IMR-90 (cell line): ENCODE measurements at regions not wholly inside any gene's neighbourhood (a gene's known extent, or its start where the extent isn't known, plus 50 kb on each side); places are given as distances from the start of the nearest gene placed in this dataset.

Source experiments
- ATAC-seq: fragments of 200-7000 bp; cut with Tn5 transposase; 2 replicates; pipeline ENCODE4 v1.9.1; 2020; ENCODE audit warnings: low read depth, mild to moderate bottlenecking, moderate library complexity
- BruUV-seq: library from RNA; stranded (reverse); fragments of 400-500 nt; replicated peaks from 2 replicates; lab custom pipeline; 2021; lab: Mats Ljungman, UMichigan
- CTCF ChIA-PET: fragments of 300-600 bp; formaldehyde crosslinking; extraction: SDS; loops from one replicate; lab custom pipeline; 2021; ENCODE audit warnings: antibody characterized with exemption; lab: Yijun Ruan, JAX
- POLR2A ChIA-PET: fragments of 300-600 bp; sonication (Branson Sonifier 250); formaldehyde crosslinking; loops from one replicate; lab custom pipeline; 2022; ENCODE audit warnings: antibody characterized with exemption; ENCODE audit not compliant: unreplicated experiment; lab: Charles Lee
- DNase-seq: peaks from one replicate; pipeline ENCODE4 v3.0.0; 2013
- H2AFZ ChIP-seq: replicated peaks from 2 replicates; pipeline ENCODE3; 2013; ENCODE audit warnings: low read length, mild to moderate bottlenecking; ENCODE audit not compliant: poor library complexity
- H2AK5ac ChIP-seq: 2 replicates; pipeline ENCODE4 v1.6.1; 2013; ENCODE audit warnings: low read depth, low read length, inconsistent platforms
- H2AK9ac ChIP-seq: replicated peaks from 2 replicates; pipeline ENCODE3; 2013; ENCODE audit warnings: mild to moderate bottlenecking, low read depth, low read length, moderate library complexity; ENCODE audit not compliant: poor library complexity
- H2BK120ac ChIP-seq: 2 replicates; pipeline ENCODE4 v1.6.1; 2013; ENCODE audit warnings: low read depth, low read length, inconsistent platforms
- H2BK15ac ChIP-seq: 3 replicates; pipeline ENCODE4 v1.6.1; 2013; ENCODE audit warnings: low read depth, low read length, inconsistent platforms
- H2BK20ac ChIP-seq: 2 replicates; pipeline ENCODE4 v1.6.1; 2013; ENCODE audit warnings: low read depth, mild to moderate bottlenecking, inconsistent platforms, low read length, moderate library complexity
- H2BK5ac ChIP-seq: 2 replicates; pipeline ENCODE4 v1.6.1; 2013; ENCODE audit warnings: mild to moderate bottlenecking, low read depth, low read length, inconsistent platforms; ENCODE audit not compliant: poor library complexity, severe bottlenecking
- H3K14ac ChIP-seq: replicated peaks from 2 replicates; pipeline ENCODE4 v1.6.1; 2013; ENCODE audit warnings: low read depth, low read length, inconsistent platforms
- H3K18ac ChIP-seq: 2 replicates; pipeline ENCODE4 v1.6.1; 2013; ENCODE audit warnings: low read depth, low read length, control low read depth
- H3K23ac ChIP-seq: 2 replicates; pipeline ENCODE4 v1.6.1; 2013; ENCODE audit warnings: low read depth, low read length, inconsistent platforms
- H3K27ac ChIP-seq: 2 replicates; pipeline ENCODE4 v1.5.1; 2013; ENCODE audit warnings: mild to moderate bottlenecking, control low read depth, low read length; ENCODE audit not compliant: insufficient read depth
- H3K27me3 ChIP-seq: 2 replicates; pipeline ENCODE4 v1.6.1; 2013; ENCODE audit warnings: low read length; ENCODE audit not compliant: control insufficient read depth, insufficient read depth
- H3K36me3 ChIP-seq: 2 replicates; pipeline ENCODE4 v1.6.1; 2013; ENCODE audit warnings: low read length, mixed read lengths; ENCODE audit not compliant: control insufficient read depth, insufficient read depth
- H3K4ac ChIP-seq: 2 replicates; pipeline ENCODE4 v1.6.1; 2013; ENCODE audit warnings: low read depth, low read length, inconsistent platforms
- H3K4me1 ChIP-seq: 2 replicates; pipeline ENCODE4 v1.6.1; 2013; ENCODE audit warnings: low read length, mixed read lengths; ENCODE audit not compliant: control insufficient read depth, insufficient read depth
- H3K4me2 ChIP-seq: 2 replicates; pipeline ENCODE4 v1.6.1; 2013; ENCODE audit warnings: low read depth, mild to moderate bottlenecking, control low read depth, low read length, moderate library complexity
- H3K4me3 ChIP-seq: 2 replicates; pipeline ENCODE4 v1.5.1; 2013; ENCODE audit warnings: low read depth, mild to moderate bottlenecking, control low read depth, low read length, moderate library complexity; ENCODE audit not compliant: insufficient read depth
- H3K56ac ChIP-seq: 2 replicates; pipeline ENCODE4 v1.6.1; 2013; ENCODE audit warnings: low read length, inconsistent platforms; ENCODE audit not compliant: insufficient read depth; ENCODE audit errors: extremely low read depth
- H3K79me1 ChIP-seq, 2 experiments: 2 replicates each; pipeline ENCODE4 v1.6.1; 2013; ENCODE audit warnings: low read length in 2 of 2, inconsistent platforms in 1 of 2, low read depth in 1 of 2
- H3K9ac ChIP-seq: 2 replicates; pipeline ENCODE4 v1.6.1; 2013; ENCODE audit warnings: low read depth, low read length, control low read depth
- H3K9me1 ChIP-seq: 2 replicates; pipeline ENCODE4 v1.6.1; 2013; ENCODE audit warnings: low read length, inconsistent platforms; ENCODE audit not compliant: insufficient read depth
- H3K9me3 ChIP-seq: 2 replicates; pipeline ENCODE4 v1.6.1; 2013; ENCODE audit warnings: low read length; ENCODE audit not compliant: control insufficient read depth, insufficient read depth
- H4K20me1 ChIP-seq: 2 replicates; pipeline ENCODE4 v1.6.1; 2013; ENCODE audit warnings: low read length, inconsistent platforms; ENCODE audit not compliant: insufficient read depth
- H4K5ac ChIP-seq: 2 replicates; pipeline ENCODE4 v1.6.1; 2013; ENCODE audit warnings: mild to moderate bottlenecking, low read depth, low read length, control low read depth
- H4K8ac ChIP-seq, 2 experiments: 2 replicates each; pipeline ENCODE4 v1.6.1; 2013; ENCODE audit warnings: low read depth in 2 of 2, low read length in 2 of 2, control low read depth in 1 of 2, inconsistent platforms in 1 of 2
- H4K91ac ChIP-seq: 2 replicates; pipeline ENCODE4 v1.6.1; 2013; ENCODE audit warnings: low read depth, low read length, inconsistent platforms; ENCODE audit not compliant: insufficient read depth
- BHLHE40 ChIP-seq: fragments of 150-350 bp; IDR thresholded peaks from 2 replicates; pipeline ENCODE4 v1.6.1; 2016; ENCODE audit warnings: mild to moderate bottlenecking, low read depth, low read length
- CEBPB ChIP-seq: IDR thresholded peaks from 2 replicates; pipeline ENCODE4 v1.6.1; 2012; ENCODE audit warnings: low read depth, low read length, improper control_type of control experiment
- CHD1 ChIP-seq: IDR thresholded peaks from 2 replicates; pipeline ENCODE4 v1.6.1; 2012; ENCODE audit warnings: low read depth, low read length, improper control_type of control experiment
- FOS ChIP-seq: fragments of 150-350 bp; IDR thresholded peaks from 2 replicates; pipeline ENCODE4 v1.6.1; 2016; ENCODE audit warnings: low read depth, low read length
- MAFK ChIP-seq: IDR thresholded peaks from 2 replicates; pipeline ENCODE4 v1.6.1; 2012; ENCODE audit warnings: low read depth, low read length, improper control_type of control experiment
- MAZ ChIP-seq: IDR thresholded peaks from 2 replicates; pipeline ENCODE4 v1.6.1; 2012; ENCODE audit warnings: low read depth, mild to moderate bottlenecking, low read length, improper control_type of control experiment, moderate library complexity, borderline replicate concordance
- MXI1 ChIP-seq: IDR thresholded peaks from 2 replicates; pipeline ENCODE4 v1.6.1; 2012; ENCODE audit warnings: low read depth, mild to moderate bottlenecking, low read length, moderate library complexity, borderline replicate concordance
- NFE2L2 ChIP-seq: fragments of 150-350 bp; IDR thresholded peaks from 2 replicates; pipeline ENCODE4 v1.6.1; 2016; ENCODE audit warnings: low read depth, mild to moderate bottlenecking, low read length
- POLR2A ChIP-seq: IDR thresholded peaks from 2 replicates; pipeline ENCODE4 v1.6.1; 2012; ENCODE audit warnings: mild to moderate bottlenecking, low read depth, low read length
- RAD21 ChIP-seq: IDR thresholded peaks from 2 replicates; pipeline ENCODE4 v1.6.1; 2012; ENCODE audit warnings: low read length, improper control_type of control experiment
- RCOR1 ChIP-seq: IDR thresholded peaks from 2 replicates; pipeline ENCODE4 v1.6.1; 2012; ENCODE audit warnings: mild to moderate bottlenecking, low read length, improper control_type of control experiment; ENCODE audit not compliant: insufficient replicate concordance
- RFX5 ChIP-seq: IDR thresholded peaks from 2 replicates; pipeline ENCODE4 v1.8.0; 2012; ENCODE audit warnings: low read depth, mild to moderate bottlenecking, low read length, moderate library complexity
- SMC3 ChIP-seq: fragments of 150-350 bp; IDR thresholded peaks from 2 replicates; pipeline ENCODE4 v1.6.1; 2016; ENCODE audit warnings: low read depth, mild to moderate bottlenecking, antibody characterized with exemption, low read length, moderate library complexity
- WGBS, 2 experiments: methylation state at CpG; one replicate each; pipeline versions ENCODE4 v1.1.5 to v1.1.7; 2013; ENCODE audit warnings: missing lambda C conversion rate in 2 of 2; ENCODE audit not compliant: insufficient read length in 1 of 2; ENCODE audit errors: extremely low coverage in 2 of 2; 5-methylcytosine and 5-hydroxymethylcytosine counted together
- dilution Hi-C: fragments of 300-500 bp; cut with HindIII; formaldehyde crosslinking; loops from one replicate; pipeline ENCODE4 v1.14.3; 2018; ENCODE audit warnings: low sequenced_read_pairs; ENCODE audit not compliant: unreplicated experiment
- in situ Hi-C: fragments of 300-500 bp; cut with MboI; formaldehyde crosslinking; loops from 3 replicates; pipeline ENCODE4 v1.14.3; 2019; ENCODE audit warnings: low sequenced_read_pairs, inconsistent platforms, mixed read lengths
- intact Hi-C: fragments of 100-400 bp; cut with micrococcal nuclease; formaldehyde crosslinking; loops from 2 replicates; pipeline ENCODE4 v1.10.0; 2022
- TF ChIP-seq, protein P1 (sequence below): fragments of 150-350 bp; IDR thresholded peaks from 2 replicates; pipeline ENCODE4 v1.6.1; 2016; ENCODE audit warnings: low read depth, mild to moderate bottlenecking, low read length, moderate library complexity, borderline replicate concordance
- TF ChIP-seq, protein P2 (sequence below): conservative IDR thresholded peaks from 2 replicates; pipeline ENCODE4 v1.5.1; 2012; ENCODE audit warnings: mild to moderate bottlenecking, low read depth, low read length, improper control_type of control experiment
- TF ChIP-seq, protein P3 (sequence below): fragments of 150-350 bp; IDR thresholded peaks from 2 replicates; pipeline ENCODE4 v1.6.1; 2017; ENCODE audit warnings: mild to moderate bottlenecking, antibody characterized with exemption, low read length, low read depth

DNA sequence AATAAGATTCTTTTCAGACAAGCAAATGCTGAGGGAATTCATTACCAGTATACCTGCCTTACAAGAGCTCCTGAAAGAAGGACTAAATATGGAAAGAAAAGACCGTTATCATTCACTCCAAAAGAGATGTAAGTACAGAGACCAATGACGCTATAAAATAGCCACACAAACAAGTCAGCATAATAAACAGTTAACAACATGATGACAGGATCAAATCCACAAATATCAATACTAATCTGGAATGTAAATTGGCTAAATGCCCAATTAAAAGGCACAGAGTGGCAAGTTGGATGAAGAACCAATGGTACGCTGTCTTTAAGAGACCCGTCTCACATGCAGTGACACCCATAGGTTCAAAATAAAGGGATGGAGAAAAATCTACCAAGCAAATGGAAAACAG, 349.6 kb upstream of the MPDZ start:
- CTCF ChIA-PET = no interaction called here
- H3K4me1 ChIP-seq = no peaks in the 10 kb centered on the region
- POLR2A ChIA-PET = no interaction called here
- no peak overlapping the region for H3K4me3 ChIP-seq
- no peak overlapping the region for H3K9ac ChIP-seq
- no peak overlapping the region for H4K5ac ChIP-seq
- no peak overlapping the region for H2BK15ac ChIP-seq
- no peak overlapping the region for H2BK5ac ChIP-seq
- H3K27ac ChIP-seq = no peak overlapping the region
- no peak overlapping the region for H3K4me2 ChIP-seq
- in situ Hi-C loops (no loop called here), intact Hi-C loops (no loop called here), dilution Hi-C loops (no loop called here)
- DNase-seq = no peak
- H3K79me1 ChIP-seq = no peaks in the 10 kb centered on the region
- no peak overlapping the region for H2BK20ac ChIP-seq
- H3K23ac ChIP-seq = no peak overlapping the region
- H3K27me3 ChIP-seq = no peaks in the 10 kb centered on the region
- no peak overlapping the region for H3K14ac ChIP-seq
- no peak for ATAC-seq
- no peak overlapping the region for H2BK120ac ChIP-seq
- H3K18ac ChIP-seq = no peak overlapping the region
- BruUV-seq = no TSS peak
- no peaks in the 10 kb centered on the region for H4K20me1 ChIP-seq
- H4K8ac ChIP-seq = no peak overlapping the region
- H4K91ac ChIP-seq = no peak overlapping the region
- no CpG with 5 or more reads among the region's 4 CpGs for WGBS, 2 experiments
- H3K36me3 ChIP-seq = no peaks in the 10 kb centered on the region
- no peak overlapping the region for H2AK5ac ChIP-seq
- TF ChIP-seq MAZ (no peak), NFE2L2 (no peak), MAFK (no peak), MXI1 (no peak), RAD21 (no peak), CHD1 (no peak), RCOR1 (no peak), CEBPB (no peak), POLR2A (no peak), RFX5 (no peak), BHLHE40 (no peak), FOS (no peak), SMC3 (no peak)
- TF ChIP-seq, protein P1, sequence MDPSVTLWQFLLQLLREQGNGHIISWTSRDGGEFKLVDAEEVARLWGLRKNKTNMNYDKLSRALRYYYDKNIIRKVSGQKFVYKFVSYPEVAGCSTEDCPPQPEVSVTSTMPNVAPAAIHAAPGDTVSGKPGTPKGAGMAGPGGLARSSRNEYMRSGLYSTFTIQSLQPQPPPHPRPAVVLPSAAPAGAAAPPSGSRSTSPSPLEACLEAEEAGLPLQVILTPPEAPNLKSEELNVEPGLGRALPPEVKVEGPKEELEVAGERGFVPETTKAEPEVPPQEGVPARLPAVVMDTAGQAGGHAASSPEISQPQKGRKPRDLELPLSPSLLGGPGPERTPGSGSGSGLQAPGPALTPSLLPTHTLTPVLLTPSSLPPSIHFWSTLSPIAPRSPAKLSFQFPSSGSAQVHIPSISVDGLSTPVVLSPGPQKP = no peak
- TF ChIP-seq, protein P2, sequence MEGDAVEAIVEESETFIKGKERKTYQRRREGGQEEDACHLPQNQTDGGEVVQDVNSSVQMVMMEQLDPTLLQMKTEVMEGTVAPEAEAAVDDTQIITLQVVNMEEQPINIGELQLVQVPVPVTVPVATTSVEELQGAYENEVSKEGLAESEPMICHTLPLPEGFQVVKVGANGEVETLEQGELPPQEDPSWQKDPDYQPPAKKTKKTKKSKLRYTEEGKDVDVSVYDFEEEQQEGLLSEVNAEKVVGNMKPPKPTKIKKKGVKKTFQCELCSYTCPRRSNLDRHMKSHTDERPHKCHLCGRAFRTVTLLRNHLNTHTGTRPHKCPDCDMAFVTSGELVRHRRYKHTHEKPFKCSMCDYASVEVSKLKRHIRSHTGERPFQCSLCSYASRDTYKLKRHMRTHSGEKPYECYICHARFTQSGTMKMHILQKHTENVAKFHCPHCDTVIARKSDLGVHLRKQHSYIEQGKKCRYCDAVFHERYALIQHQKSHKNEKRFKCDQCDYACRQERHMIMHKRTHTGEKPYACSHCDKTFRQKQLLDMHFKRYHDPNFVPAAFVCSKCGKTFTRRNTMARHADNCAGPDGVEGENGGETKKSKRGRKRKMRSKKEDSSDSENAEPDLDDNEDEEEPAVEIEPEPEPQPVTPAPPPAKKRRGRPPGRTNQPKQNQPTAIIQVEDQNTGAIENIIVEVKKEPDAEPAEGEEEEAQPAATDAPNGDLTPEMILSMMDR = no peak
- TF ChIP-seq, protein P3, sequence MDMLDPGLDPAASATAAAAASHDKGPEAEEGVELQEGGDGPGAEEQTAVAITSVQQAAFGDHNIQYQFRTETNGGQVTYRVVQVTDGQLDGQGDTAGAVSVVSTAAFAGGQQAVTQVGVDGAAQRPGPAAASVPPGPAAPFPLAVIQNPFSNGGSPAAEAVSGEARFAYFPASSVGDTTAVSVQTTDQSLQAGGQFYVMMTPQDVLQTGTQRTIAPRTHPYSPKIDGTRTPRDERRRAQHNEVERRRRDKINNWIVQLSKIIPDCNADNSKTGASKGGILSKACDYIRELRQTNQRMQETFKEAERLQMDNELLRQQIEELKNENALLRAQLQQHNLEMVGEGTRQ = no peak
- no peak overlapping the region for H2AK9ac ChIP-seq
- no peaks in the 10 kb centered on the region for H3K9me1 ChIP-seq
- no peak overlapping the region for H3K56ac ChIP-seq
- no peak overlapping the region for H3K4ac ChIP-seq
- no peaks in the 10 kb centered on the region for H3K9me3 ChIP-seq
- no peak overlapping the region for H2AFZ ChIP-seq
